ENCODE measurements at regions not wholly inside any gene's neighbourhood (a gene's known extent, or its start where the extent isn't known, plus 50 kb on each side); places are given as distances from the start of the nearest gene placed in this dataset.
A peak's percentile ranks its signal among the peaks of the same experiment; 100 is the strongest.
"Not testable (repeated sequence)": the region's sequence is repeated elsewhere in the genome, so short reads cannot be mapped to it uniquely, and the experiment has no call there.

DNA sequence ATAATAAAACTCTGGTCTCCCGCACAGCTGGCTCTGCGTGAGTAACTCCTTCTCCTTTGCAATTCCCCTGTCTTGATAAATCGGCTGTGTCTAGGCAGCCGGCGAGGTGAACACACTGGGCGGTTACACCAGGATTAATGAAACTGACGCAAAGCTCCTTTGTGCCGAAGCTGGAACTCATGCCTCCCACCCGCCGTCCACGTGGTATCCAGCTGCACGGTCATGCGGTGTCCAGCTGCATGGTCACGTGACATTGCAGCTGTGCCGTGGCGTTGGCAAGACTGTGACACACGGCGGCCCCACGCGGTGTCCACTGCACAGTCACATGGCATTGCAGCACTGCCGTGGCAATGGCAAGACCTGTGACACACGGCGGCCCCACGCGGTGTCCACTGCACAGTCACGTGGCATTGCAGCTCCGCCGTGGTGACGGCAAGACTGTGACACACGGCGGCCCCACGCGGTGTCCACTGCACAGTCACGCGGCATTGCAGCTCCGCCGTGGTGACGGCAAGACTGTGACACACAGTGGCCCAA is 350.6 kb downstream of the CNTNAP3B start:
- not testable (repeated sequence) for H3K4me3 ChIP-seq (ENCODE audit: low read depth, low read length); DNase-seq (ENCODE audit: low read depth)

DNA sequence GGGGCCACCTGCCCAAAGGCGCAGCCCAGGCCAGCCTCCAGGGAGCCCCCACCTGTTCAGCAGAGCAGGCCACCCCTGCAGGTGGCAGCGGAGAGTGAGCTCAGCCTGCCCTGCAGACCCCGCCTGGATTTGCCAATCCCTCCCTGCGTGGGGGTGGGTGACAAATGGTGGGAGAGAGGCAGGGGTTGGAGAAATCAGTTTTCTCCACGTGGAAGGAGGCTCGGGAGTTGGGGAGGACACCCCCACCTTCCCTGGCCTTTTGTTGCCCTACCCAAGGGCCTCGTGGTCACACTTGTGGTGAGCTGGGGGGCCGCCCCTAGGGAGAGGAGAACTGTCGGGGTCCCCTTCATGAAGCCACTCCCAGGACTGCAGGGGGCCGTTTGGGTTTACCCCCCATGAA is 351.7 kb downstream of the CNTNAP3B start:
- not testable (repeated sequence) for DNase-seq (ENCODE audit: low read depth); H3K4me3 ChIP-seq (ENCODE audit: low read depth, low read length)

DNA sequence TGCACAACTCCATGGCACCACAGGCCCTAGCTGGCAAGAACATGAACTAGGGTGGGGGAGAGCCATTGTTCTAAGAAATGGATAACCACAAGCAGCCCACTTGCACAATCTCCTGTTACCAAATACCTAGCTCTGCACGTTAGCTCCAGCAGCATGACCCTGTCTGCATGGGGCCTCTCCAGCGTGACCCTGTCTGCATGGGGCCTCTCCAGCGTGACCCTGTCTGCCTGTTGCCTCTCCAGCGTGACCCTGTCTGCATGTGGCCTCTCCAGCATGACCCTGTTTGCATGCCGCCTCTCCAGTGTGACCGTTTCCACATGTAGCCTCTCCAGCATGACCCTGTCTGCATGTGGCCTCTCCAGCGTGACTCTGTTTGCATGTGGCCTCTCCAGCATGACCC is 356.7 kb downstream of the CNTNAP3B start:
- not testable (repeated sequence) for H3K4me3 ChIP-seq (ENCODE audit: low read depth, low read length); DNase-seq (ENCODE audit: low read depth)

DNA sequence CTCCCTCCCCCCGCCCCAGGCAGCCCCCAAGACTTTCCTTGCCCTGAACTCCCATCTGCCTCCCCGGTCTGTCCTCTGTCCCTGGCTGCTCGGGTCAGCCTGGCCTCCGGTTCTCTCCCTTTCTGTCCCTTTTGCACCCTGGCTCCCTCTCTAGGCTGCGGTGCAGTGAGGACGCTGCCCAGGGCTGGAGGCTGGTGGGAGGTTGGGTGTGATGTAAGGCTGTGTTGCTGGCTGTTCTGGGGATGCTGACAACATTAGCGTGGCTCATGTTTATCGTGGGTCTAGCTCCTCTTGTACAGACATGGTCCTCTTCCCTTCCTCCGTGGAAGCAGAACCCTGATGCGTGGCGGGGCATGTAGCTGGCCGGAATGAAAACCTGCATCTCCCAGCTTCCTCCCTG is 357.5 kb downstream of the CNTNAP3B start:
- not testable (repeated sequence) for H3K4me3 ChIP-seq (ENCODE audit: low read depth, low read length); DNase-seq (ENCODE audit: low read depth)

DNA sequence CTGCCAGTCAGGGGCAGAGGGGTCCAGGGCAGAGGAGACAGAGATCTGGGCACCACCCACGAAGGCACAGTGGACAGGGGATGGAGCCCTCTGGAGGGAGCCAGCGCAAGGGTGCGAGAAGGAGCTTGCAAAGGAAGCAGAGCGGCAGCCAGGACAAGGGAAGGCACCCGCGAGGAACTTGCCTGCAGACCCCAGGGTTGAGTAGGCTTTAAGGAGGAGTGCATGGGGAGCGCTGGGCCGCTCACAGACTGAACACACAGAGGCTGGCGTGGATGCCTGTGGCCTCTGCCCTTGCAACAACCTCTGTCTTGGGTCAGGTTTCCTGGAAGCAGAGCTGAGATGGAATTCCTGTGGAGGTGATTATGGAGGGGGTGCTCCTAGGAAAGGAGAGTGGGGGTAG is 374.4 kb downstream of the CNTNAP3B start:
- not testable (repeated sequence) for H3K4me3 ChIP-seq (ENCODE audit: low read depth, low read length); DNase-seq (ENCODE audit: low read depth)

DNA sequence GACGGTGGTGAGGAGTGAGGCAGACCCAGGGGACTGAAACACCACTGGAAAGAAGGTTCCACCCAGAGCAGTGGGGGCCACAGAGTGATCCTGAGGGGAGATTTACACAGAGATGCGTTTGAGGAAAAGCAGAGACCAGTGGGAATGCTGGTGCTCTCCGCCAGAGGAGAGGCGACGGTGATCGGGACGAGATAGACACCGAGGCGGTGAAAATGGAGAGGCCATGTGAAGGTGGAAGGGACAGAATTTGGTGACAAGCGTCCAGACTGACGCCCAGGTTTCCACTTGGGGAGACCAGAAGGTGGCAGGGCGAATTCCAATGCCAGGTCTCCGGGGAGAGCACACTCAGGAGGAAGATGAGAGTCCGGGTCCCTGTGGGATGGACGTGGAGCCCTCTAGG is 374.8 kb downstream of the CNTNAP3B start:
- H3K4me3 ChIP-seq (ENCODE audit: low read depth, low read length); DNase-seq (ENCODE audit: low read depth): not testable (repeated sequence)

DNA sequence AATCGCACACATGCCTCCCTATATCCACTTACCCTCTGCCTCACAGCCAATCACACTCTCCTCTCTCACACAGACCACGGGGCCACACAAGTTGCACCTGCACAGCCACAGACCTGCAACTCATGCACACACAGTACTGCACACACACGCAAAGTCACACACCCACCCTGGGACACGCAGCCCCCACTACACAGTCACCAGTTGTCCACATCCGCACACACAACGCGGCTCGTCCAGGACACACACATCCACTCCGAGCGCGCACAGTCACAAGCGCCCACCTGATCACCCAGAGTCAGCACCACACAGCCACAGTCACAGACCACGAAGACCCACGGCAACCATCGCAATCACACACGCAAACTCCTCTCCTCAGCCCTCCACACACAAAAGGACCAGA is 387.3 kb downstream of the CNTNAP3B start:
- not testable (repeated sequence) for DNase-seq (ENCODE audit: low read depth); H3K4me3 ChIP-seq (ENCODE audit: low read depth, low read length)

DNA sequence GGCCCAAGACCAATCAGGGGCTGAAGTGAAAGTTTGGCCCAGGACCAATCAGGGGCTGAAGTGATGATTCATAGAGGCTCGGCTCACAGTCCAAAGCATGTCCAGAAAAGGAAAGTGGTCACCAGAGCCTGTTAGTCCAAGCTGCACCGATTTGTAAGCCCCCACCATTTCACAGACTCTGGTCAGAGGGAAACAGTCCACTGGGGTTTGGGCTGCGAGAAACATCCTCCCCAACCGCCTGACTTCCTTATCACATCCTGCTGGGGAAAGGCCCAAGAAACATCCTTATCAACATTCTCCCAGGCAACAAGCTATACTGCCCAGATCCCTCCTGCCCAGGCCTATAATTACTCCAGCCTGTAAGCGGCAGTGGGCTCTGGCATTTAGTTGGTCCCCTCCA is 388.1 kb downstream of the CNTNAP3B start:
- DNase-seq (ENCODE audit: low read depth), result not testable (repeated sequence)

DNA sequence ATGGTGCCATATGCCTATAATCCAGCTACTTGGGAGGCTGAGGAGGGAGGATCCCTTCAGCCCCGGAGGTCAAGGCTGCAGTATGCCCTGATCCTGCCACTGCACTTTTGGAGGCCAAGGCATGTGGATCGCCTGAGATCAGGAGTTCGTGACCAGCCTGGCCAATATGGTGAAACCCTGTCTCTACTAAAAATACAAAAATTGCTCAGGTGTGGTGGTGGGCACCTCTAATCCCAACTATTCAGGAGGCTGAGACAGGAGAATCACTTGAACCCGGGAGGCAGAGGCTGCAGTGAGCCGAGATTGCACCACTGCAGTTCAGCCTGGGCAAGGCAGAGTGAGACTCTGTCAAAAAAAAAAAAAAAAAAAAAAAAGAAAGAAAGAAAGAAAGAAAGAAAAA is 390.5 kb downstream of the CNTNAP3B start:
- DNase-seq (ENCODE audit: low read depth), result not testable (repeated sequence)

More for the DNA sequence above, 388.1 kb downstream of the CNTNAP3B start:
- H3K4me3 ChIP-seq (ENCODE audit: low read depth, low read length), result not testable (repeated sequence)

DNA sequence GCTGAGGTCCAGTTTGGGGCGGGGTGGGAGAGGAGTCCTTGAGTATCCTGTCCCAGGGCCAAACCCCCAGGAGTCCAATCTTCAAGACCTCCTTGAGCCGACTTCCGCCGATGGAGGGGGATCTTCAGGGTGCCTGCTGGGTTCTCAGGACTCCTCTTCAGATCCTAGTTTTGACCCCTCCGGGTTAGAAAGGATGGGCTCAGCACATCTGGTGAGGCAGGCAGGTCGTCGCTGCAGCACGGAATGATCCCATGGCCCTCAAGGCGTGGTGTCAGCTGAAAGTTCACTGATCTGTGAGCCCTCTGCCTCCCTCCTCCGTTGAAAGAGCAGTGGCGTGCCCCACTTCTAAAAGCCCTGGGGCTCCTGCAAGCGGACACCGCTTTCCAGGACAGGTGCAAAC is 430.0 kb downstream of the CNTNAP3B start:
- not testable (repeated sequence) for DNase-seq (ENCODE audit: low read depth); H3K4me3 ChIP-seq (ENCODE audit: low read depth, low read length)

More for the DNA sequence above, 390.5 kb downstream of the CNTNAP3B start:
- not testable (repeated sequence) for H3K4me3 ChIP-seq (ENCODE audit: low read depth, low read length)

DNA sequence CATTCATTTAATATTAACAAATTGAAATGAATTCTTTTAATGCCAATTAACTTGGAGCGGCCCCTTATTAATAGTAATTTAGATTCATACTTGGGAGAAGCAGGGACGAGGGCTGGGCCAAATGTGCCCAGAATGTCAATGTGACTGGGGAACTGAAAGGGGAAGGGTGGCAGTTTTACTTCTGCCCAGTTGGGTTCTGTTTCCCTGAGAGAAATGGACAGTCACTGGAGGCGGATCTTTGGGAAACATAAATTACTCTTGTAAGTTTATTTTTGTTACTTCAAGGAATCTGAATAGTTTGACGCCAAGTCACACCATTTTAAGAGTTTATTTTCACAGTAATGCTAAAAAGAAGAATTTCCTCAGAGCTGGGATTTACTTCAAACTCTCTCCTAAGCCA is 432.1 kb downstream of the CNTNAP3B start:
- not testable (repeated sequence) for DNase-seq (ENCODE audit: low read depth); H3K4me3 ChIP-seq (ENCODE audit: low read depth, low read length)

DNA sequence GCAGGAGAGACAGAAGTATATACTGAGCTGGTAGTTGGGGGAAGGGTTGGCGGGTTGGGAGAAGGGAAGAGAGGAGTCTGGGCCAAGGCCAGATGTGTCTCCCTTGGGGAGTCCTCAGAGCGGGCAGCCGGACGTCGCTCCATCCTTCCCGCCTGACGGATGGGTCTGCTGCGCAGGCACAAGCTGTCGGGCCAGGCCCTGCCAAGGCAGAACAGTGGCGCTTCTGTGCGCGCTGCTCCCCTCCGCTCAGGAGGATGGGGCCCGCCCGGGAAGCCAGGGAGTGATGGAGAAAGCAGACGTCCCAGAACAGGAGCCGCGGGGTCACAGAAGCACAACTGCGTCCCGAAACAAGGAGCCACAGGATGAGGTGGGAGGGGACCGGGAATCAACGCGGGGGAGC is 449.9 kb downstream of the CNTNAP3B start:
- H3K4me3 ChIP-seq (ENCODE audit: low read depth, low read length); DNase-seq (ENCODE audit: low read depth): not testable (repeated sequence)

DNA sequence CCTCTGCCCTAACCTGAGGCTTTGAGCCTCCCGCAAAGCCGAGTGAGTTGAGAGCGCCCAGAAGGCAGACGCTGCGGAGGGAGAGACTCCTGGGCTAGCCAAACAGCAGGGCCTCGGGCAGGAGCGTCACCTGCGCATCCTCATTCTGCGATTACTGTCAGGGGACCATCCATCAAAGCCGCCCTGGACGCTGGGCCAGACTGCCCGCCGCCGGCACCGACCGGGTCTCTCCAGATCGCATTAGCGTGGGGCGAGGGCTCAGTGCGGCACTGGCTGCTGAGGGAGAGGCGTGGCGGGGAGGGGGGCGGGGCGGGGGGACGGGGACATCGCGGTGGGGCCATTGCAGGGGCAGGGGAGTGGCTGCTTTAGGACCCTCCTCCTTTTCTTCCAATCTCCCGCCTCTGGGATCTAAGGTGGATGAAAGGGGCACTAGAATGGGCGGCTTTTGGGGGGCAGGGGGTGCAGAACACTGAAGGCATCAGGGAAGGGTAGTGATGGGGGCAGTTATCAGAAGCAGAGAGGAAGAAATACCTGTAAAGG is 465.7 kb downstream of the CNTNAP3B start:
- H3K4me3 ChIP-seq (ENCODE audit: low read depth, low read length); DNase-seq (ENCODE audit: low read depth): not testable (repeated sequence)

DNA sequence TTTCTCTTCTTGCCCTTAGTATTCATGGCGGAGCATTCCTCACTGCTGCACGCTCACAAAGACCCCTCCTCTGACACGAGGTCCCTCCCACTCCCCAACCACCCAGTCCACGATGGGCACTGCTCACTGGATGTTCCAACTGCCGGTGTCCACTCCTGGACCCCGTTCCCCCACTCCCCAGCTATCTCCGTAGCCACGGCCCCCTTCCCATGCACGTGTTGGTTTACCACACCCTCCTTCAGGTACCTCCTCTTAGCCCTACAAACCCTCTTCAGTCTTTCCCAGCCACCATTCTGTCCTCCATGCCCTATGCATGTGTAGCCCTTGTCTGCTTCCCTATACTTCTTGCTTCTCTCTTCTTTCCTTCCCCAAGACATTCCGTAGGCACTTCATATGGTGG is 469.6 kb upstream of the ZNG1F start:
- not testable (repeated sequence) for H3K4me3 ChIP-seq (ENCODE audit: low read depth, low read length); DNase-seq (ENCODE audit: low read depth)

DNA sequence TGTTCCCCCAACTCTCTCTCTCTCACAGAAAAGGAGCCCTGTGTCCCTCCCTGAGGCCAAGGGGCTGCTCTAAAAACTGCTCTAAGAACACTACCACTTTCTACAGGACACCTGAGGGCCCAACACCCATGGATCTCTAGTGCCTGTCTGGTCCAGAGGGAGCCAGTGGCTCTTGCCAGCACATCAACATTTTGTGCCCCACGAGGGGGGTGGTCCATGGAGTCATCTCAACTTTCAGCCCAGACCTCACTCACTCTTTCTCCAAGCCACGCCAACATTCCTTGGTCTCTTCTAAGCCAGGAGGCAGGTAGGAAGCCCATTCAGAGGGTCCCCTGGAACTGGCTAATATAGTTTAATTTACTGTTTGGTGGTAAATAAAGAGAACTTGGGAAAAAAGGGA is 469.0 kb upstream of the ZNG1F start:
- not testable (repeated sequence) for DNase-seq (ENCODE audit: low read depth); H3K4me3 ChIP-seq (ENCODE audit: low read depth, low read length)

DNA sequence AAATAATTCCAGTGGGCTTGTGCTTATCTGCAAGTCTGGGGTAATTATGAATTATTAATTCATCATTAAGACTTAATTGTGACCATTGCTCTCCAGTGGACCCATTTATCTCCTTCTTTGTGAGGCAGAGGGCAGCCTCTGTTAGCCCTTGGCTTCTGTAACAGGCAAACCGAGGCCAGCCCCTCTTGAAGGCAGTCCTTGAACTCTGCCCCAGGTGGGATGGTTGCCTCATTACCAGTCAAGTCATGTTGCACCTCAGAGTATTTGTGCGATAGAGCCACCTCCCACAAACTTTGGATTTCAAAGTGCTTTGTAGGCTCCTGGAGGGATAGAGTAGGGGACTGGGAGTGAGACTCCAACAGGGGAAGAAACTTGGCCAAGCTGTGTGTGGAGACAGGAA is 468.0 kb upstream of the ZNG1F start:
- not testable (repeated sequence) for DNase-seq (ENCODE audit: low read depth); H3K4me3 ChIP-seq (ENCODE audit: low read depth, low read length)

DNA sequence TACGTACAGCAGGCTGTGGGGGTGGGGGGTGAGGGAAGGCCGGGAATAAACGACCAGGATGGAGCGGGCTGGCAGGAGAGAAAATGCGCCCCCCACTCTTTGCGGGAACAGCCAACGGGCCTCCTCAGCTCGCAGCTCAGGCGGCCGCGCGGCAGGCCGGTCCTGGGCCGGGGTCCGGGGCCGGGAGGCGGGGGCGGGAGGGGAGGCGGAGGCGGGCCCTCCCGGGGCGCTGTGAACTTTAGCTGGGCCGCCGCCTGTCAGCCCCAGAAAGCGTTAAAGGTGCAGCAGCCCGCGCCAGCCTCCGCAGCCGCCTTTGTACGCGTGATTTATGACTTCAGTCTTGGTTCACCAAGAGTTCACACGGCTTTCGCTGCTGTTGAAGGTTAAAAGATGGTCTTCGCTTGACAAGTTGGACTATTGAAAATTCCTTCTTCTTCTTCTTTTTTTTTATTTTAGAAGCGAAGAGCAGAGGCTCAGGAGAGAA is 466.0 kb upstream of the ZNG1F start:
- not testable (repeated sequence) for DNase-seq (ENCODE audit: low read depth)

DNA sequence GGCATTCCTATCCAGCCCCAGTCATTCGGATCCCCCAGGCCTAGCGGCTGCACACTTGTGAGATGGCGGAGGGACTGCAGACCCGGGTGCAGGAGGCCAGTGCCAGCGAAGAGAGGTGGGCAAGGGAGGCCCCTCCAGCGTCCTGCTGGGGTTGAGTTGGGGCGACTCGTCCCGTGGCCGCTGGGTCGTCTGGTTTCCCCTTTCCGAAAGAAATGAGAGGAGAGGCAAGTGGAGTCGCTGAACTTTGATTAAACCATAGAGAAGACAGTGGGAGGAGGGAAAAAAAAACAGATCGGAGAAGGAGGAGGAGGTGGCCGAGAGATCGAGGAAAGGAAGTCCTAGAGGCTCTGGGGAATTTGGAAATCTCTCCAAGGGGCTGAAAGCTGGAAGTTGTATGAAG is 465.2 kb upstream of the ZNG1F start:
- DNase-seq (ENCODE audit: low read depth), result not testable (repeated sequence)
- H3K4me3 ChIP-seq (ENCODE audit: low read depth, low read length), result peak overlapping the region; percentile 38

More for the DNA sequence above, 466.0 kb upstream of the ZNG1F start:
- peak overlapping the region; percentile 22 for H3K4me3 ChIP-seq (ENCODE audit: low read depth, low read length)

DNA sequence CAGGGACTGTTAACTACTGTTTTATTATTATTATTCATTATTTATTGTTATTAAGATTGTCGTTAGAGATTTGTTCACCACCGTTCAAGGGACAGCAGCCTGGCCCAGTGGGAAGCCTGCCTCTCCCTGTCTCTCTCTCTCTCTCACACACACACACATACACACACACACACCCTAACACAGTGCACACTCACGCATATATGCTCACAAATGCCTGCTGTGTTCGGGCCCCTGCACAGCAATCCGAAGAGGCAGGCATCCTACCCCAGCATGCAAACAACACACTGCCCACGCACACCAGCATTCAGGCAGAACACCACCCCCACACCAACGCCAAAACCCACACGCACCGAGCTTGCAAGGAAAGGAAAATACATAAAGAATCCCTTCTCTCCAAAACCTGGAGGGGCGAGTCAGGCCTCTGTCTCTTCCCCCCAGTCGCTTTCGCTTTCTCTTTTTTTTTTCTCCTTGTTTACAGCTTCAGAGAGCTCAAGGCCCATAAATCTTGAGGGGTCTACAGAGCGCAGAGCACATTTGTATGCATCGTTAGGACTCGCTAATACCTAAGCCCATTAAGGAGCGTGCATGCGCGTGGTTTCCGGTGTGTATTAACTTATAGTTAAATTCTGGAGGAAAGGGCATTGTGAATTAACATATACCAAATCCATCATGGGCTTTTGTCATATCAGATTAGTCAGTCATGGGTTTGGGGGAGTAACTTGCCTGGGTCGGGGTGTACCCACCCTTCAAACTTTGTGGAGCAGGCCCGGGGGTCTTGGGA is 464.6 kb upstream of the ZNG1F start:
- peak overlapping the region; percentile 38 for H3K4me3 ChIP-seq (ENCODE audit: low read depth, low read length)
- DNase-seq (ENCODE audit: low read depth), result not testable (repeated sequence)

DNA sequence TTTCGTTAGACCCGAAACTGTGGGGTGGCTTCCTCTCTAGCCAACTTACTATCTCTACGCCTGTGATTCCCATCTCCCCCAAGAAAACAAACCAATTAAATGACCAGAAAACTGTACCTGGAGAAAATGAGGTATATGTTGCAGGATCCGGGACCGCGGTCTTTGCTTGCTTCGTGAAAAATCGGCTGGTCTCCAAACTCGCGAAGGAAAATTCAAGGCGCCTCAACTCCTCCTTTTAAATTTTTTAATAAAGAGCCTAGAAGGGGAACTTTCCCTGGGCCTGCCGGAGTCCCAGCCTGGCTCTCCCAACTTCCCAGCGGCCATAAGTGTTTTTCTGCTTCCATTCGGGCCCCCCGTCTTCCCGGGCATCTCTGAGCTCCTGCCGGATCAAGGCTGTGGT is 463.7 kb upstream of the ZNG1F start:
- not testable (repeated sequence) for DNase-seq (ENCODE audit: low read depth); H3K4me3 ChIP-seq (ENCODE audit: low read depth, low read length)

All from epithelial cell of proximal tubule (primary cell).